ENCODE measurements at regions not wholly inside any gene's neighbourhood (a gene's known extent, or its start where the extent isn't known, plus 50 kb on each side); places are given as distances from the start of the nearest gene placed in this dataset.
A peak's percentile ranks its signal among the peaks of the same experiment; 100 is the strongest.

DNA sequence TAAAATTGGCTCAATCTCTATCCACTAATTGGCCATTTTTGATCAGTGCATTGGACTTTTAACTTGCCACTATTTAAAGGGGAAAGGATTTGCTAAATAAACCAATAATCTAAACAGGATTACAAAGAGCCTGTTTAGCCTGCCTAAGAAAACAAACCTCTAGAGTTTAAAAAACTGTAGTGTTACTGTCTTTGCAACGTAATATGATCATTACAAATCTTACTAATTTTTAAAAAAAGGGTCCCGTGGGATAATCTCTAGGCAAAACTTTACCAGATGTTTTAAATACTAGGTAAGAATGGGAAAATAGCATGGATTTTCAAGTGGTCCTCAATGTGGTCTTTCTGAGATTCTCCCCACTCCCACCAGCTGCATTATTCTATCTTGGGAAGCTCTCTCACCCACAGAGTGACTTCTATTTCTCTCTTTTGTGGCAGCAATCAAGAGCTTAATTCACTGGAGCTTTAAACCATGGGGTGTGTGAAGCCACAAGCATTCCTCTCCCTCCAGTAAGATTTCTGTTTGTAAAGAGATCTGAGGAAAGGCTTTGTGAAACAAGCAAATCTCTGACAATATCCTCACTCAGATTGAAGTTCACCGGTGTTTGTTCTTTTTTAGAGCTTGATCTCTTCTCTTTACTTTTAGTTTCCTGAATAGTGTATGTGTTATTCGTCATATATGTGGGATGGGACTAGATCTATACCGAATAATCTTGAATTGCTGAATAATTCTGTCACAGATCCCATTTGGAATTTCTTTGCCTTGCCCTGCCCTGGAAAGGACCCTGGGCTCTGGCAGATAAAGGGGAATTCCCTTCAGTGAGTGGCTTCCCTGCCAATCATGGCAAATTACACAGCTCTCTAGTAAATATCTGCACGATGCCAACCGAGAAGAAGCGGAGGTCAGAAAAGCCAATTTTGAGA is 132.2 kb downstream of the TLR5 start:
- Histone ChIP-seq H4K20me1 (ENCODE audit: insufficient read depth, low read length) (no peaks in the 10 kb centered on the region), H2AFZ (ENCODE audit: low read length) (no peak overlapping the region), H3K79me2 (ENCODE audit: insufficient read depth, low read length) (no peaks in the 10 kb centered on the region), H3K27ac (ENCODE audit: low read depth, low read length) (no peak overlapping the region), H3K9me3 (ENCODE audit: low read depth, low read length) (no peaks in the 10 kb centered on the region), H3K4me3 (ENCODE audit: insufficient read depth, low read length) (peak overlapping the region; percentile 22), H3K4me2 (ENCODE audit: insufficient read depth, low read length) (peak overlapping the region; percentile 66), H3K36me3 (ENCODE audit: insufficient read depth, low read length) (no peaks in the 10 kb centered on the region), H3K27me3 (ENCODE audit: insufficient read depth, low read length) (peaks cover 18% of the 10 kb centered on the region), H3K4me1 (ENCODE audit: insufficient read depth, low read length) (peaks cover 12% of the 10 kb centered on the region)
- DNase-seq (ENCODE audit: insufficient read length, low spot score, missing footprints): peak; percentile 10
- TF ChIP-seq, protein P1, sequence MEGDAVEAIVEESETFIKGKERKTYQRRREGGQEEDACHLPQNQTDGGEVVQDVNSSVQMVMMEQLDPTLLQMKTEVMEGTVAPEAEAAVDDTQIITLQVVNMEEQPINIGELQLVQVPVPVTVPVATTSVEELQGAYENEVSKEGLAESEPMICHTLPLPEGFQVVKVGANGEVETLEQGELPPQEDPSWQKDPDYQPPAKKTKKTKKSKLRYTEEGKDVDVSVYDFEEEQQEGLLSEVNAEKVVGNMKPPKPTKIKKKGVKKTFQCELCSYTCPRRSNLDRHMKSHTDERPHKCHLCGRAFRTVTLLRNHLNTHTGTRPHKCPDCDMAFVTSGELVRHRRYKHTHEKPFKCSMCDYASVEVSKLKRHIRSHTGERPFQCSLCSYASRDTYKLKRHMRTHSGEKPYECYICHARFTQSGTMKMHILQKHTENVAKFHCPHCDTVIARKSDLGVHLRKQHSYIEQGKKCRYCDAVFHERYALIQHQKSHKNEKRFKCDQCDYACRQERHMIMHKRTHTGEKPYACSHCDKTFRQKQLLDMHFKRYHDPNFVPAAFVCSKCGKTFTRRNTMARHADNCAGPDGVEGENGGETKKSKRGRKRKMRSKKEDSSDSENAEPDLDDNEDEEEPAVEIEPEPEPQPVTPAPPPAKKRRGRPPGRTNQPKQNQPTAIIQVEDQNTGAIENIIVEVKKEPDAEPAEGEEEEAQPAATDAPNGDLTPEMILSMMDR (IDR thresholded peaks at IDR 0.05; ENCODE audit: extremely low read depth, low read depth, low read length): no peak

GRCh38 chr1:223011505-223011856 is 131.6 kb downstream of the TLR5 start:
- no peak overlapping the region for H3K27ac ChIP-seq (ENCODE audit: low read depth, low read length)

DNA sequence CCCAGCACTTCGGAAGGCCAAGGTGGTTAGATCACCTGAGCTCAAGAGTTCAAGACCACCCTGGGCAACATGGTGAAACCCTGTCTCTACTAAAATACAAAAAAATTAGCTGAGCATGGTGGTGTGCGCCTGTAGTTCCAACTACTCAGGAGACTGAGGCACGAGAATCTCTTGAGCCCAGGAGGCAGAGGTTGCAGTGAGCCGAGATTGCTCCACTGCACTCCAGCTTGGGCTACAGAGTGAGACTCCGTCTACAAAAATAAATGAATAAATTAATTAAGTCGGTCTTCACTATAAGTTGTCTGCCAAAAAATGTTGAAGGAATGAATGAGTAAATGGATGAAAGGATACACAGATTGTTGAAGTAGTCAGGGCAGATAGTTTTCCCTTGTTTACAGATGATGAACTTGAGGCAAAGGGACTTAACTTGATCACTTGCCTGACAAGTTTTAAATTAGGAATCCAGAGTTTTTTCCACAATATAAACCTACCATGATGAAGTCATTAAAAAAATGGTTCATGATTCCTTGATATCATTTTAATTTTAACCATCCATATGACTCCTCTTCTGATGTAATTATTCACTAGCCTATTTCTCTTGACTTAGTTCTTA is 130.8 kb downstream of the TLR5 start:
- H4K20me1 ChIP-seq (ENCODE audit: insufficient read depth, low read length): no peaks in the 10 kb centered on the region
- peaks cover 12% of the 10 kb centered on the region for H3K4me1 ChIP-seq (ENCODE audit: insufficient read depth, low read length)
- DNase-seq (ENCODE audit: insufficient read length, low spot score, missing footprints): no peak
- H3K4me3 ChIP-seq (ENCODE audit: insufficient read depth, low read length): no peak overlapping the region
- TF ChIP-seq, protein P1 (IDR thresholded peaks at IDR 0.05; ENCODE audit: extremely low read depth, low read depth, low read length): no peak
- H3K9me3 ChIP-seq (ENCODE audit: low read depth, low read length): no peaks in the 10 kb centered on the region
- H3K79me2 ChIP-seq (ENCODE audit: insufficient read depth, low read length): no peaks in the 10 kb centered on the region
- H2AFZ ChIP-seq (ENCODE audit: low read length): no peak overlapping the region
- H3K36me3 ChIP-seq (ENCODE audit: insufficient read depth, low read length): no peaks in the 10 kb centered on the region
- no peak overlapping the region for H3K4me2 ChIP-seq (ENCODE audit: insufficient read depth, low read length)
- H3K27me3 ChIP-seq (ENCODE audit: insufficient read depth, low read length): peaks cover 18% of the 10 kb centered on the region
- no peak overlapping the region for H3K27ac ChIP-seq (ENCODE audit: low read depth, low read length)

More at GRCh38 chr1:223011505-223011856, 131.6 kb downstream of the TLR5 start:
- H3K4me1 ChIP-seq (ENCODE audit: insufficient read depth, low read length): peaks cover 12% of the 10 kb centered on the region
- peaks cover 18% of the 10 kb centered on the region for H3K27me3 ChIP-seq (ENCODE audit: insufficient read depth, low read length)
- peak; percentile 52 for DNase-seq (ENCODE audit: insufficient read length, low spot score, missing footprints)
- H4K20me1 ChIP-seq (ENCODE audit: insufficient read depth, low read length): no peaks in the 10 kb centered on the region
- TF ChIP-seq, protein P1 (IDR thresholded peaks at IDR 0.05; ENCODE audit: extremely low read depth, low read depth, low read length): no peak
- H3K9me3 ChIP-seq (ENCODE audit: low read depth, low read length): no peaks in the 10 kb centered on the region
- H2AFZ ChIP-seq (ENCODE audit: low read length): no peak overlapping the region
- peak overlapping the region; percentile 66 for H3K4me2 ChIP-seq (ENCODE audit: insufficient read depth, low read length)
- H3K4me3 ChIP-seq (ENCODE audit: insufficient read depth, low read length): peak overlapping the region; percentile 22
- H3K79me2 ChIP-seq (ENCODE audit: insufficient read depth, low read length): no peaks in the 10 kb centered on the region
- H3K36me3 ChIP-seq (ENCODE audit: insufficient read depth, low read length): no peaks in the 10 kb centered on the region

DNA sequence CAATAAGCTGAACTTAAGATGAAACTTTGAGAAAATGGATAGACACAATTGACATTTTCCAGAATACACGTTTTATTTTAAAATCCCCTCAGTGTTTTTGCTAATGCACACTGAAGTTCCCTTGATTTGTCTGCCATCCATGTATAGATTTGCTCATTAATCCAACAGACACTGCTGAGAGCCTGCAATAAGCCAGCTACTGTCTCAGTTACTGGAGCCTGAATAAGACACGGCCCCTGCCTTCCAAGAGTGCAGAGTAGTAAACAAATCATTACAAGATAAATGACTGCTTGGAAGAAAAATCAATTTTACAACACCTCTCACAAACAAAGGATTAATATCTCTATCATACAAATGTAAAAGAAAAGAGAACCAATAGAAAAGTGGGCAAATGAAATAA is 130.1 kb downstream of the TLR5 start:
- Histone ChIP-seq H3K36me3 (ENCODE audit: insufficient read depth, low read length) (no peaks in the 10 kb centered on the region), H3K4me1 (ENCODE audit: insufficient read depth, low read length) (peaks cover 12% of the 10 kb centered on the region), H3K27me3 (ENCODE audit: insufficient read depth, low read length) (peaks cover 18% of the 10 kb centered on the region), H4K20me1 (ENCODE audit: insufficient read depth, low read length) (no peaks in the 10 kb centered on the region), H3K27ac (ENCODE audit: low read depth, low read length) (no peak overlapping the region), H3K4me2 (ENCODE audit: insufficient read depth, low read length) (no peak overlapping the region), H2AFZ (ENCODE audit: low read length) (no peak overlapping the region), H3K79me2 (ENCODE audit: insufficient read depth, low read length) (no peaks in the 10 kb centered on the region), H3K4me3 (ENCODE audit: insufficient read depth, low read length) (no peak overlapping the region), H3K9me3 (ENCODE audit: low read depth, low read length) (no peaks in the 10 kb centered on the region)
- peak; percentile 38 for DNase-seq (ENCODE audit: insufficient read length, low spot score, missing footprints)
- TF ChIP-seq, protein P1 (IDR thresholded peaks at IDR 0.05; ENCODE audit: extremely low read depth, low read depth, low read length): no peak
